ENCODE measurements at regions not wholly inside any gene's neighbourhood (a gene's known extent, or its start where the extent isn't known, plus 50 kb on each side); places are given as distances from the start of the nearest gene placed in this dataset.

- no peak for TF ChIP-seq CTCF (IDR thresholded peaks at IDR 0.05)
- no peak for TF ChIP-seq EP300 (IDR thresholded peaks at IDR 0.05)
Observed at GRCh38 chr1:53388963-53389362, 61.1 kb upstream of the LRP8 start.
